Natural killer cell treated with Interleukin-12 subunit alpha and Interleukin-12 subunit beta and Interleukin-15 and Interleukin-18, amount 100 ng/mL, for 72 hours (primary cell): ENCODE measurements at regions not wholly inside any gene's neighbourhood (a gene's known extent, or its start where the extent isn't known, plus 50 kb on each side); places are given as distances from the start of the nearest gene placed in this dataset.

Source experiments
- ATAC-seq, 2 donors: fragments of 150-1000 bp; cut with Tn5 transposase in 1 of 2; sonication (Bioruptor Pico), chemical (Tn5 transposase) in 1 of 2; 2 replicates each; pipeline ENCODE4 v1.10.0; 2021
- DNase-seq: peaks from one replicate; pipeline ENCODE4 v3.0.0; 2022; ENCODE audit warnings: low spot score
- H3K27ac Mint-ChIP-seq, 2 donors: 1 replicate in 1 of 2; 2 replicates in 1 of 2; pipeline ENCODE4 v1.8.0; 2022; ENCODE audit warnings: mixed read lengths in 2 of 2, mild to moderate bottlenecking in 1 of 2, moderate library complexity in 1 of 2
- H3K27me3 Mint-ChIP-seq, 2 donors: 1 replicate in 1 of 2; 2 replicates in 1 of 2; pipeline ENCODE4 v1.8.0; 2022; ENCODE audit warnings: mixed read lengths in 2 of 2
- H3K36me3 Mint-ChIP-seq: one replicate; pipeline ENCODE4 v1.8.0; 2022; ENCODE audit warnings: mixed read lengths
- H3K4me1 Mint-ChIP-seq, 2 donors: 1 replicate in 1 of 2; 2 replicates in 1 of 2; pipeline ENCODE4 v1.8.0; 2022; ENCODE audit warnings: low read depth in 2 of 2, mixed read lengths in 2 of 2, mild to moderate bottlenecking in 1 of 2
- H3K4me3 Mint-ChIP-seq: one replicate; pipeline ENCODE4 v1.8.0; 2022; ENCODE audit warnings: mixed read lengths
- H3K9me3 Mint-ChIP-seq: 2 replicates; pipeline ENCODE4 v1.8.0; 2022; ENCODE audit warnings: mixed read lengths

DNA sequence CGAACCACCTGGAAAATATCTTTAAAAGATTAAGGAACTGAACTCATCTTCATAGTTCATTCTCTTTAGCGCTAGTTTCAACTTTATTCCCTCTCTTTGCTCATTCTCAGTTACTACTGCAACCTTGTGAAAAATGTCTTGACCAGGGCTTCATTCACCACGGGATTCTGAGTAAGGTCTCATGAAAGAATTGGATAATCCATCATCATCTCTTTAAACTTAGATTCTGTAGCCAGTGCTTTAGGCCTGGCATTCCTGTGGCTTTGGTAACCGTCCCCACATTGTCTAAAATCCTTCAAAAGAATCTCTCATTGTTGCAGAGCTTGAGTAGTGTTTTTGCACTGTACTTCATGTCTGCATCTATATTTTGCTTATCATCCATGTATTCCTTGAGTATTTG lies 229.5 kb downstream of the ETAA1 start:
- peaks cover 7 to 9% of the 10 kb centered on the region in 2 donors for H3K27me3 Mint-ChIP-seq
- H3K27ac Mint-ChIP-seq = no peak overlapping the region
- ATAC-seq (no peak), DNase-seq (no peak)
- H3K9me3 Mint-ChIP-seq = no peaks in the 10 kb centered on the region
- no peak overlapping the region for H3K4me3 Mint-ChIP-seq
- no peaks in the 10 kb centered on the region for H3K36me3 Mint-ChIP-seq
- H3K4me1 Mint-ChIP-seq = peaks cover 0 to 5% of the 10 kb centered on the region in 2 donors

DNA sequence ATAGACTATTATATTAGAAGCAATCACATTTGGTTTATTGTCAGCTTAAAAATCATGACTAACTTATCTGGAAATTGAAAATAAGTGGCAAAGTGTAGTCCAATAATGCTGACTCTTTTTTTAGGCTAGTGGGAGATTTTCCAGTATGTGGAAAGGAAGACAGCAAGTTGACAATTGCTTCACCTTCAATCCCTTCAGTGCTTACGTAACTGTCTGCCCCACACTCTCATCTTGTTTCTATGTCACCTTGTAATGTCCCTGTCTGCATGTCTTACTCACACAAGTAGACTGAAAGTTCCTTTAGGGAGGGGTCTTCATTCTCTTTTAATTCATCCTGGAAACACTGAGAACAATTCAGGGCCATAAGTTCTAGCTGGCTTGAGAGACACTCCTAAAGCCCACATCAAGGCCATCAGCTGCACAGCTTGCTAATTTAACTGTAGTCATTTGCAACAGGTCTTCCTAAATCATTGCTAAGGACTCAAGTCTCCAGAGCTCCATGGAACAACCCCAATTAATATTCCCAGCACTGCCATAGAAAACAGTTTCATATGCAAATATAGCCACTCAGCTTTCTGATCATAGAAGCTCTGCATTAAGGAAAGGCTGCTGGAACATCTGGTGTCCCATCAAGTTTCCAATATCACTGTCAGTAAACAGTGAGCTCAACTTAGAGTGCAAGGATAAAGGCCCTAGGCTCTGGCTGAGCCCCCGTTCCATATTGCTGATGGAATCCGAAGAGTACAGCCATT lies 230.5 kb downstream of the ETAA1 start:
- DNase-seq (no peak), ATAC-seq (no peak)
- no peaks in the 10 kb centered on the region for H3K9me3 Mint-ChIP-seq
- H3K27me3 Mint-ChIP-seq = peaks cover 7 to 11% of the 10 kb centered on the region in 2 donors
- H3K27ac Mint-ChIP-seq = no peak overlapping the region
- no peaks in the 10 kb centered on the region for H3K36me3 Mint-ChIP-seq
- no peak overlapping the region for H3K4me3 Mint-ChIP-seq
- H3K4me1 Mint-ChIP-seq = peaks cover 0 to 2% of the 10 kb centered on the region in 2 donors

DNA sequence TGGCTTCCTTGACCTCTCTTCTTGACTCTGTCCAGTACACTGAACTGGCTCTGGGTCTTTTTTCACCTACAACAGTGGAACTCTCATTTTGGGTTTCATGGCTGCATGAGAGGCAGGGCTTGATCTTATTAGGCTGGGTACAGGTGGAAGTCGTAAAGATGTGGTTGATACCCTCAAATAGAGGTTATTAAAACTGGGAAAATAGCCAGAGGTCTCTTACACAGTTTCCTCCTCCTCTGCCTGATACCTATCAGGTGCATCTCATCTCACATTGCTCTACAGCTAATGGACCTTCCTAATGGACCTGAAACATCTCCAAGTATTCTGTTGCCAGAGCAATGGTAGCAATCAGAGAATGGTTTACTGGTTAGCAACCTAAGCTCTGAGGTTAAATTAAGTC lies 231.8 kb downstream of the ETAA1 start:
- DNase-seq = no peak
- no peak for ATAC-seq

GRCh38 chr2:67631483-67631882 lies 234.3 kb downstream of the ETAA1 start:
- H3K27me3 Mint-ChIP-seq = peaks cover 0 to 2% of the 10 kb centered on the region in 2 donors
- DNase-seq (no peak), ATAC-seq (no peak)
- no peak overlapping the region for H3K27ac Mint-ChIP-seq
- H3K4me3 Mint-ChIP-seq = no peak overlapping the region
- H3K36me3 Mint-ChIP-seq = no peaks in the 10 kb centered on the region
- peaks cover 0 to 2% of the 10 kb centered on the region in 2 donors for H3K4me1 Mint-ChIP-seq
- H3K9me3 Mint-ChIP-seq = no peaks in the 10 kb centered on the region

More for the DNA sequence above, 231.8 kb downstream of the ETAA1 start:
- Mint-ChIP-seq H3K4me1 (peaks cover 0 to 2% of the 10 kb centered on the region in 2 donors), H3K9me3 (no peaks in the 10 kb centered on the region), H3K27me3 (peaks cover 7 to 11% of the 10 kb centered on the region in 2 donors), H3K27ac (no peak overlapping the region), H3K36me3 (no peaks in the 10 kb centered on the region), H3K4me3 (no peak overlapping the region)

DNA sequence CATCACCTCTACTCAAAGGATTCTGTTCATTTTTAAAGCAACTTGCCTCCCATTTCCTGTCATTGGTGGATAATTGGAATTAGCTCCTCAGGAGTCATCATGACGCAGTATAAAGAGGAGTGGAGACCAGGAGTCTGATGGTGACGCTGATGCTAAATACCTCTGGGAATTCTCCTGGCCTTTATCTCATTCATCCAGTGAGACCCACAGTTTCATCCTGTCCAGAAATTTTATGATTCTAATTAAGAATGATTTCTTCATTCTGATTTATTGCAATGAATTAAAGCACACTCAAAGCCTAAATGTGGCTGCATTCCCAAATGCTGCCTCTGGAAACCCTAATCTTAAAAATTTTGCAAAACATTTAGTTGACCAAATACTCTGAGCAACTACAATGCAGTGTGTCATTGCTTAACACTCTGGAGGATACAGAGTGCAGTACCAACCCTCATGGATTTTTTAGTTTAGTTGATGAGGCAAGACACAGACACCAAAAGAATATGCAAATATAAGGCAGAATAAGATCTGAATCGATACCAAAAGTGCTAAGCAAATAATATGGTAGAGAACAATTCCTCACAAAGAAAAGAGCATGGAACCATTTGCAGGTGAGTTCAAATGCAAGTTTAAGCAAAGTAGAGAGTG lies 236.2 kb downstream of the ETAA1 start:
- no peak for ATAC-seq
- Mint-ChIP-seq H3K27me3 (peaks cover 0 to 4% of the 10 kb centered on the region in 2 donors), H3K36me3 (no peaks in the 10 kb centered on the region)

DNA sequence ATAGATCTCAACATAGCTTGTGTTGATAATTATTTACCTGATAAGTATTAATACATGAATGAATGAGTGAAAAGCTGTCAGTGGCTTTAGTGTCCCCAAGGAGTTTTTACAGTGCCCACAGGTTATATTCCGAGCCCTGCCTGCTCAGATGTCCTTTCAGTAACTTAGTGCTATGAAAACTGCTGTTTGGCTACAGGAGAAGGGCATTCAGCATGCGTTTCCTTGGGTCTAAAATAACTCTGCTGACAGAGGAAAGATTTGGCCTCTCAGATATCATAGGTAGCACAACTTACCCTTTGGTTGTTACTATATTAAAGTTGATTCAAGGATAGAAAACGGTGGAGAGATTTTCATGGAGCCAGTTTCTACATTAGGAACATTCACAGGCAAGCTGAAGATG lies 241.0 kb downstream of the ETAA1 start:
- Mint-ChIP-seq H3K4me3 (no peak overlapping the region), H3K36me3 (no peaks in the 10 kb centered on the region), H3K4me1 (no peaks in the 10 kb centered on the region), H3K27ac (no peak overlapping the region), H3K9me3 (no peaks in the 10 kb centered on the region), H3K27me3 (peaks cover 6 to 7% of the 10 kb centered on the region in 2 donors)
- ATAC-seq (no peak), DNase-seq (no peak)

More for the DNA sequence above, 236.2 kb downstream of the ETAA1 start:
- Mint-ChIP-seq H3K4me3 (no peak overlapping the region), H3K9me3 (no peaks in the 10 kb centered on the region), H3K27ac (no peak overlapping the region), H3K4me1 (peaks cover 0 to 2% of the 10 kb centered on the region in 2 donors)
- no peak for DNase-seq

- Mint-ChIP-seq H3K27ac (no peak overlapping the region), H3K27me3 (peaks cover 6 to 7% of the 10 kb centered on the region in 2 donors), H3K4me1 (peaks cover 0 to 4% of the 10 kb centered on the region in 2 donors), H3K9me3 (no peaks in the 10 kb centered on the region), H3K36me3 (no peaks in the 10 kb centered on the region), H3K4me3 (no peak overlapping the region)
- no peak for DNase-seq
- no peak for ATAC-seq
Observed at GRCh38 chr2:67641312-67642045, 244.3 kb downstream of the ETAA1 start.

GRCh38 chr2:67642046-67642382 lies 244.9 kb downstream of the ETAA1 start:
- DNase-seq (no peak), ATAC-seq (no peak)
- H3K4me3 Mint-ChIP-seq = no peak overlapping the region
- H3K9me3 Mint-ChIP-seq = no peaks in the 10 kb centered on the region
- H3K4me1 Mint-ChIP-seq = peaks cover 0 to 4% of the 10 kb centered on the region in 2 donors
- no peak overlapping the region for H3K27ac Mint-ChIP-seq
- H3K27me3 Mint-ChIP-seq = peaks cover 6 to 7% of the 10 kb centered on the region in 2 donors
- H3K36me3 Mint-ChIP-seq = no peaks in the 10 kb centered on the region

DNA sequence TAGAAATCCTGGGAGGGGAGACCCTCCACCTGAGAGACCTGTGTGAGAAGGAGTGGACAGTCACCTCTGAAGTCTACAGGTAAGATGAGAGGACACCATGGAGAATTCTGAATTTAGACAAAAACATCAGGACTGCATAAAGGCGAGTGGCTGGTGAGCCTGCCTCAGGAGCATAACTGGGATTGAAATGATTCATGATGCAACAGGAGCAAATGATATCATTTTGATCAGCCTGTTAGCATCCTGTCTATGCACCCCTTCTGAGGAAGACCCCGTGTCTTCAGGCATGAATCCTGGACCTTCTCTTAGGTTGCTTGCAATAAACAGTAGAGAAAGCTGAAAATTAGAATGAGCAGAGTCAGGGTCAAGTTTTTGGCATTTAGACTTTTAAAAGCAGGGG lies 245.8 kb downstream of the ETAA1 start:
- no peak overlapping the region for H3K27ac Mint-ChIP-seq
- peaks cover 5 to 6% of the 10 kb centered on the region in 2 donors for H3K27me3 Mint-ChIP-seq
- H3K4me1 Mint-ChIP-seq = peaks cover 0 to 4% of the 10 kb centered on the region in 2 donors
- H3K9me3 Mint-ChIP-seq = no peaks in the 10 kb centered on the region
- H3K4me3 Mint-ChIP-seq = no peak overlapping the region
- H3K36me3 Mint-ChIP-seq = no peaks in the 10 kb centered on the region
- ATAC-seq = no peak
- no peak for DNase-seq

- DNase-seq (no peak), ATAC-seq (no peak)
- Mint-ChIP-seq H3K9me3 (no peaks in the 10 kb centered on the region), H3K36me3 (no peaks in the 10 kb centered on the region), H3K27me3 (peaks cover 0 to 6% of the 10 kb centered on the region in 2 donors), H3K4me1 (peaks cover 1 to 4% of the 10 kb centered on the region in 2 donors), H3K27ac (no peak overlapping the region), H3K4me3 (no peak overlapping the region)
Observed at GRCh38 chr2:67645280-67646138, 248.4 kb downstream of the ETAA1 start.

GRCh38 chr2:67646714-67647333 lies 249.7 kb downstream of the ETAA1 start:
- no peaks in the 10 kb centered on the region for H3K36me3 Mint-ChIP-seq
- H3K27me3 Mint-ChIP-seq = no peaks in the 10 kb centered on the region
- peaks cover 9 to 10% of the 10 kb centered on the region in 2 donors for H3K4me1 Mint-ChIP-seq
- no peak overlapping the region for H3K4me3 Mint-ChIP-seq
- ATAC-seq (no peak), DNase-seq (no peak)
- no peaks in the 10 kb centered on the region for H3K9me3 Mint-ChIP-seq
- no peak overlapping the region for H3K27ac Mint-ChIP-seq

- Mint-ChIP-seq H3K27me3 (no peaks in the 10 kb centered on the region), H3K4me1 (peaks cover 9 to 22% of the 10 kb centered on the region in 2 donors), H3K27ac (no peak overlapping the region), H3K4me3 (no peak overlapping the region), H3K9me3 (no peaks in the 10 kb centered on the region), H3K36me3 (no peaks in the 10 kb centered on the region)
- DNase-seq (no peak), ATAC-seq (no peak)
Observed at GRCh38 chr2:67649331-67650261, 252.5 kb downstream of the ETAA1 start.
